Ishikawa (cell line): ENCODE measurements at regions not wholly inside any gene's neighbourhood (a gene's known extent, or its start where the extent isn't known, plus 50 kb on each side); places are given as distances from the start of the nearest gene placed in this dataset.

ENCODE experiments used
- CREB1 ChIP-seq: IDR thresholded peaks from 2 replicates; pipeline ENCODE4 v1.6.1; 2012; ENCODE audit warnings: low read depth
- TAF1 ChIP-seq: IDR thresholded peaks from 2 replicates; pipeline ENCODE4 v1.6.1; 2012; ENCODE audit warnings: low read depth, mild to moderate bottlenecking

GRCh38 chr18:54775686-54776085 is 52.6 kb upstream of the RAB27B start:
- TF ChIP-seq TAF1 (no peak), CREB1 (no peak)
